ENCODE measurements at regions not wholly inside any gene's neighbourhood (a gene's known extent, or its start where the extent isn't known, plus 50 kb on each side); places are given as distances from the start of the nearest gene placed in this dataset.
"Not testable (repeated sequence)": the region's sequence is repeated elsewhere in the genome, so short reads cannot be mapped to it uniquely, and the experiment has no call there.

- no peaks in the 10 kb centered on the region for H3K9me3 ChIP-seq
- no peak overlapping the region for H3K4me3 ChIP-seq
- intact Hi-C loops (cut with DNase I; ENCODE audit: low total_unique reads) = no loop called here
- no peak overlapping the region for H3K27ac ChIP-seq
- H3K4me1 ChIP-seq = no peaks in the 10 kb centered on the region
- no peak for TF ChIP-seq CTCF (IDR thresholded peaks at IDR 0.05)
- TF ChIP-seq POLR2A (IDR thresholded peaks at IDR 0.05) = no peak
- no peak for TF ChIP-seq POLR2AphosphoS5 (IDR thresholded peaks at IDR 0.05)
- no peaks in the 10 kb centered on the region for H3K36me3 ChIP-seq
- DNase-seq (ENCODE audit: low spot score in 2 of 2) = no peak
- no peaks in the 10 kb centered on the region for H3K27me3 ChIP-seq
These were observed 127.2 kb upstream of the SLC44A1 start for GRCh38 chr9:105117234-105117633.

- Histone ChIP-seq H3K4me1 (no peaks in the 10 kb centered on the region), H3K4me3 (no peak overlapping the region), H3K9me3 (no peaks in the 10 kb centered on the region), H3K27ac (no peak overlapping the region), H3K36me3 (no peaks in the 10 kb centered on the region), H3K27me3 (no peaks in the 10 kb centered on the region)
- intact Hi-C loops (cut with DNase I; ENCODE audit: low total_unique reads) = no loop called here
- TF ChIP-seq POLR2AphosphoS5 (IDR thresholded peaks at IDR 0.05) (no peak), CTCF (IDR thresholded peaks at IDR 0.05) (no peak), POLR2A (IDR thresholded peaks at IDR 0.05) (no peak)
- DNase-seq (ENCODE audit: low spot score in 2 of 2) = no peak
These were observed 125.8 kb upstream of the SLC44A1 start for GRCh38 chr9:105118636-105119035.

GRCh38 chr9:105119156-105119555 lies 125.3 kb upstream of the SLC44A1 start:
- Histone ChIP-seq H3K9me3 (no peaks in the 10 kb centered on the region), H3K4me3 (no peak overlapping the region), H3K36me3 (no peaks in the 10 kb centered on the region), H3K4me1 (no peaks in the 10 kb centered on the region), H3K27ac (no peak overlapping the region), H3K27me3 (no peaks in the 10 kb centered on the region)
- no peak for TF ChIP-seq CTCF (IDR thresholded peaks at IDR 0.05)
- no peak for TF ChIP-seq POLR2AphosphoS5 (IDR thresholded peaks at IDR 0.05)
- TF ChIP-seq POLR2A (IDR thresholded peaks at IDR 0.05) = no peak
- DNase-seq (ENCODE audit: low spot score in 2 of 2) = no peak
- intact Hi-C loops (cut with DNase I; ENCODE audit: low total_unique reads) = no loop called here

- no peaks in the 10 kb centered on the region for H3K36me3 ChIP-seq
- intact Hi-C loops (cut with DNase I; ENCODE audit: low total_unique reads) = no loop called here
- no peak overlapping the region for H3K27ac ChIP-seq
- H3K4me1 ChIP-seq = no peaks in the 10 kb centered on the region
- no peak overlapping the region for H3K4me3 ChIP-seq
- H3K27me3 ChIP-seq = no peaks in the 10 kb centered on the region
- TF ChIP-seq POLR2AphosphoS5 (IDR thresholded peaks at IDR 0.05) = no peak
- TF ChIP-seq CTCF (IDR thresholded peaks at IDR 0.05) = no peak
- no peak for TF ChIP-seq POLR2A (IDR thresholded peaks at IDR 0.05)
- no peaks in the 10 kb centered on the region for H3K9me3 ChIP-seq
- DNase-seq (ENCODE audit: low spot score in 2 of 2) = no peak
These were observed 122.5 kb upstream of the SLC44A1 start for GRCh38 chr9:105121861-105122430.

GRCh38 chr9:105124598-105124997 lies 119.9 kb upstream of the SLC44A1 start:
- H3K4me1 ChIP-seq; H3K4me3 ChIP-seq; intact Hi-C loops (cut with DNase I; ENCODE audit: low total_unique reads); H3K27me3 ChIP-seq; H3K36me3 ChIP-seq; H3K27ac ChIP-seq; DNase-seq (ENCODE audit: low spot score in 2 of 2); H3K9me3 ChIP-seq: not testable (repeated sequence)

- DNase-seq (ENCODE audit: low spot score in 2 of 2) = no peak
- Histone ChIP-seq H3K27me3 (no peaks in the 10 kb centered on the region), H3K36me3 (no peaks in the 10 kb centered on the region), H3K4me3 (no peak overlapping the region), H3K9me3 (no peaks in the 10 kb centered on the region), H3K27ac (no peak overlapping the region), H3K4me1 (no peaks in the 10 kb centered on the region)
- intact Hi-C loops (cut with DNase I; ENCODE audit: low total_unique reads) = no loop called here
- TF ChIP-seq CTCF (IDR thresholded peaks at IDR 0.05) (no peak), POLR2AphosphoS5 (IDR thresholded peaks at IDR 0.05) (no peak), POLR2A (IDR thresholded peaks at IDR 0.05) (no peak)
These were observed 118.2 kb upstream of the SLC44A1 start for GRCh38 chr9:105126226-105126625.
